ENCODE measurements at regions not wholly inside any gene's neighbourhood (a gene's known extent, or its start where the extent isn't known, plus 50 kb on each side); places are given as distances from the start of the nearest gene placed in this dataset.

DNA sequence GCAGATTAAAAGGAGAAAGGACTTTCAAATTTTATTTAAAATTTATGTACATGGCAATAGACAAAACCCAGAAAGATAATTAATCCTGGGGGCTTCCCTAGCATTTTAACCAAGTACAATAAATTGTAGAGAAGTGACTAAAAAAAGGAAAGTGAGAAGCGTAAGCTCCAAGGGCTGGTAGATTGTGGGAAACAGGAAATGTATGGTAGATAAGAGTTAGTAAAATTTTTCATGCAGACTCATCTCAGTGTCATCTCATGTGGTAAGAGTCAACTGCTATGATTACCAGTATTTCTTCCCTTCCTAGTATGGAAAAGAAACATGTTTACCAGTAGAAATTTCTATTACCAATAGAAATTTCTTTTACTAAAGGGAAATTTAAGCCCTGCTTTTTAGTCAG, 464.3 kb upstream of the AGTR1 start:
- TF ChIP-seq CTCF (conservative IDR thresholded peaks at IDR 0.05; ENCODE audit: low read depth, low read length), result no peak
- no peak for TF ChIP-seq EZH2 (IDR thresholded peaks at IDR 0.05; ENCODE audit: borderline replicate concordance, low read depth, low read length, poor library complexity, severe bottlenecking)

Measured in A673 (cell line).